Stomach (tissue), 4 donors: ENCODE measurements at regions not wholly inside any gene's neighbourhood (a gene's known extent, or its start where the extent isn't known, plus 50 kb on each side); places are given as distances from the start of the nearest gene placed in this dataset.

Experiments used
- EP300 ChIP-seq: sonication (generic); formaldehyde crosslinking; IDR thresholded peaks from one replicate; pipeline ENCODE4 v1.6.1; 2017; ENCODE audit warnings: antibody characterized with exemption
- POLR2A ChIP-seq, 4 donors: fragments of 450-650 bp; IDR thresholded peaks; one replicate each; pipeline ENCODE4 v1.6.1; 2016; ENCODE audit warnings: antibody characterized with exemption in 4 of 4, control low read depth in 2 of 4, mild to moderate bottlenecking in 1 of 4, moderate library complexity in 1 of 4
- POLR2AphosphoS5 ChIP-seq, 3 donors: sonication (generic); formaldehyde crosslinking; IDR thresholded peaks; one replicate each; pipeline ENCODE4 v1.6.1; 2016; ENCODE audit warnings: antibody characterized with exemption in 3 of 3
- TF ChIP-seq, protein P1 (sequence below), 7 experiments: fragments of 450-650 bp in 4 of 7; fragments of 200-600 bp in 3 of 7; sonication (generic) in 3 of 7; IDR thresholded peaks; one replicate each; pipeline ENCODE4 v1.5.1; 2016 to 2019; ENCODE audit warnings: antibody characterized with exemption in 7 of 7, control low read depth in 2 of 7, mild to moderate bottlenecking in 1 of 7

DNA sequence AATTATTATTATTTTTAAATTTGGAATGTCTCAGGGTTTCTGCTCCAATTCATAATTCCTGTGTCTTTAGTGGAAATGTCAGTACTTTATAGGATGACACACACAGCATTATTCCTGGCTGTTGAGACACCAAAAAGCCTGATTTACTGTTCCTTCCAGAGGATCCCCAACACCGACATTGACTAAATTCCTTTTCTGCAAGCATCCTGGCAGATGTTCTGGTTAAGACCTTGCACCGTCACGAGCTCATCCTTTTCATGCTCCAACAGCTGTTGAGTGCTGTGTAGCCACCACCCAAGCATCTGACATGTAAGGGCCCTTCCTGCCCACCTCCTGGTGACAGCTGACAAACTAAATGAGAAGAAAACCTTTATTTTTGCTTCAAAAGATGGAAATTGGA lies 284.3 kb upstream of the SULF2 start:
- TF ChIP-seq, protein P1, sequence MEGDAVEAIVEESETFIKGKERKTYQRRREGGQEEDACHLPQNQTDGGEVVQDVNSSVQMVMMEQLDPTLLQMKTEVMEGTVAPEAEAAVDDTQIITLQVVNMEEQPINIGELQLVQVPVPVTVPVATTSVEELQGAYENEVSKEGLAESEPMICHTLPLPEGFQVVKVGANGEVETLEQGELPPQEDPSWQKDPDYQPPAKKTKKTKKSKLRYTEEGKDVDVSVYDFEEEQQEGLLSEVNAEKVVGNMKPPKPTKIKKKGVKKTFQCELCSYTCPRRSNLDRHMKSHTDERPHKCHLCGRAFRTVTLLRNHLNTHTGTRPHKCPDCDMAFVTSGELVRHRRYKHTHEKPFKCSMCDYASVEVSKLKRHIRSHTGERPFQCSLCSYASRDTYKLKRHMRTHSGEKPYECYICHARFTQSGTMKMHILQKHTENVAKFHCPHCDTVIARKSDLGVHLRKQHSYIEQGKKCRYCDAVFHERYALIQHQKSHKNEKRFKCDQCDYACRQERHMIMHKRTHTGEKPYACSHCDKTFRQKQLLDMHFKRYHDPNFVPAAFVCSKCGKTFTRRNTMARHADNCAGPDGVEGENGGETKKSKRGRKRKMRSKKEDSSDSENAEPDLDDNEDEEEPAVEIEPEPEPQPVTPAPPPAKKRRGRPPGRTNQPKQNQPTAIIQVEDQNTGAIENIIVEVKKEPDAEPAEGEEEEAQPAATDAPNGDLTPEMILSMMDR (IDR thresholded peaks at IDR 0.05) = no peak
- TF ChIP-seq POLR2A (IDR thresholded peaks at IDR 0.05) (no peak), POLR2AphosphoS5 (IDR thresholded peaks at IDR 0.05) (no peak), EP300 (no peak)
